HG03108 (cell line): ENCODE measurements at regions not wholly inside any gene's neighbourhood (a gene's known extent, or its start where the extent isn't known, plus 50 kb on each side); places are given as distances from the start of the nearest gene placed in this dataset.
A peak's percentile ranks its signal among the peaks of the same experiment; 100 is the strongest.

Experiments
- ATAC-seq: cut with Tn5 transposase; IDR thresholded peaks from one replicate; pipeline ENCODE4 v1.9.1; 2021; ENCODE audit warnings: moderate library complexity; ENCODE audit not compliant: unreplicated experiment

DNA sequence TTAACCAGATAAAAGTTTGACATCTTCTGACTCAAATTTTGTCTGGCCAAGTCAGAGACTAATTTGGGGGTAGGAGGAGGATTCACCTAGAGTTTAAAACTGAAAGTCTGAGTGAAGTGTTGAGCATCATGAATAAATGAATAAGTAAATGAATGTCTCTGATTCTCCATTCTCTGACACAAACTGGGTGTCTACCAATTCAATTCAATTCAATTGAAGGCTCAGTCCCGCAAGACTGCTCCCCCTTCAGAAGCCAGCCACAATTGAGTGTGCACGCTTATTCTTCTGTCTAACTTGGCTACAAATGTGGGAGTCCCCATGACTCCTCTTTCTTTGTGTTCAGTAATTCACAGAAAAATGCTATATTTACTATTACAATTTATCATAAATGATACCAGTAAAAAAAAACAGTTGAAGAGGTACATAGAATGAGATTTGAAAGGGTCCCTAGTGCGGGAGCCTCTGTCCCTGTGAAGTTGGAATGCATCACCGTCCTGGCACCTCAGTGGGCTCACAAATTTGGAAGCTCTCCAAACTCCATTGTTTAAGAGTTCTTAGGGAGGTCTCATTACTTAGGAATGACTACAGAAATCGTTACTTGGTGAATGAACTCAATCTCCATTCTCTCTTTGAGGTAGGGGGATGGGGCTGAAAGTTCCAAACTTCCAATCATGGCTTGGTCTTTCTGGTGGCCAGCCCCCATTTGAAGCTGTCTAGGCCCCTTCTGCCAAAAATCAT is 243.7 kb upstream of the PHYHIPL start:
- ATAC-seq, result no peak

DNA sequence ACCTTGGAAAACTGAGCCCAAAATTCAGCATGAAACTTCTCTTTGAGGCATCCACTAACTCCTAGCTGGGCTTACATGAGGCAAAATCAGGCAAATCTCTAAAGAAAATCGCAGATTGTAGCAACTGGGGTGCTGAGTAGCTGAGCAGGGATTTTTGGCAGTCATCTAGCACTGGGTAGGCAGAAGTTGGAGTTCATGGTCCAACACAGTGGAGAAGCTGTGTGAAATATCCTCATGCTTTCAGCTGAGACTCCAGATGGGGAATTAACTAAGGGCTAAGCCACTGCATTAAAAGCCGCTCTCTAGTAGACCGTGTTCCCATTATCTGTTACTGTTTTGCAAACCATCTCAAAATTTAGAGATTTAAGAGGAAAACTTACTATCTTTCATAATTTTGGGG is 240.1 kb upstream of the PHYHIPL start:
- ATAC-seq, result no peak

GRCh38 chr10:58937423-58937822 is 239.0 kb upstream of the PHYHIPL start:
- no peak for ATAC-seq

GRCh38 chr10:58942724-58943123 is 233.7 kb upstream of the PHYHIPL start:
- no peak for ATAC-seq

DNA sequence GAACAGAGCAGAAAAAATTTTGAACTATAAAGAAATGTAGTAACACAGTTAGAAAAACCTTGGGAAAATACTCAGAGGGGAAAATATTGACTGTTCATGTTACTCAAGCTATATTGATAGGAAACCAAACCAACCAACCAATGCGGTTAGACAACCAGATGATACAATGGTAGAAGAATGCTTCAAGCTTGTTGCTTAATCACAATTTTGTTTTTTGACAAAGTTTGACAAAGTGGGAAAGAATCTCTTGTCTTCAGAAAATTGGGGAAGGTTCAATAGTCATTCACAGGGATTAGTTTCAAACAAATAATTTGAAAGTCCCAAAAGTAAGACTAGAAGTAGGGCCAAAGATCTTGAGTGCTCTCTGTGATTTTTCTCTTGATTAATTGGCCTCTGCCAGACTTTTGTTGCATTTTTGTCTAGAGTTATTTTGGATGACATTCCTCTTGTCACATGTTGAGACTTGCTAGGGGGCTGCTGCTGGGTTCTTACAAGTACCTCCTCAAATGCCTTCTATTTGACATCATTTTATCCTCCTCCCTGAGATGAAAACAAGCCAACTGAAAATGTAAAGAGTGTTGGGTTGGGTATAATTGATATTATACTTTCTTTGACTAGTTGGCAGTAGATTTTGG is 233.1 kb upstream of the PHYHIPL start:
- no peak for ATAC-seq

GRCh38 chr10:58943960-58944359 is 232.5 kb upstream of the PHYHIPL start:
- no peak for ATAC-seq

- no peak for ATAC-seq
Measured at GRCh38 chr10:58948303-58948702, 228.1 kb upstream of the PHYHIPL start.

GRCh38 chr10:58950618-58951017 is 225.8 kb upstream of the PHYHIPL start:
- ATAC-seq, result no peak

- ATAC-seq, result no peak
Measured at GRCh38 chr10:58951087-58951486, 225.4 kb upstream of the PHYHIPL start.

DNA sequence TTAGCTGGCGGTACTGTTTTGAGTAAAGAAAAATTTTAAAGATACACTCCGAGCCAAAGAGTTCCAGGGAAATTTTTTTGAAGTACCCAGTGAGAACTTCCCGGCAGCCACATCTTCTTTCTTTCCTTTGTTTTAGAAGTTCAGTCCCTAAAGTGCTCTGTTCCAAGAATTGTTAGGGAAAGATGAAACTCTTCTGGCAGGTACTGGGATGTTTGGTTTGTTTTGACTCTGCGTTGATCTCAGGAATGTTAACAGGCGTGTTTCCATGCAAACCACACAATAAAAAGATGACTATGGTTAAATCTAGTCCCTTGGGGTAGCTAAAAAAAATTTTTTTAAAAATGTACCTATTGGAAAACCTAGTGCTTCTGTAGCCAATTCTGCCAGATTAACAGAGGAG is 224.7 kb upstream of the PHYHIPL start:
- no peak for ATAC-seq

DNA sequence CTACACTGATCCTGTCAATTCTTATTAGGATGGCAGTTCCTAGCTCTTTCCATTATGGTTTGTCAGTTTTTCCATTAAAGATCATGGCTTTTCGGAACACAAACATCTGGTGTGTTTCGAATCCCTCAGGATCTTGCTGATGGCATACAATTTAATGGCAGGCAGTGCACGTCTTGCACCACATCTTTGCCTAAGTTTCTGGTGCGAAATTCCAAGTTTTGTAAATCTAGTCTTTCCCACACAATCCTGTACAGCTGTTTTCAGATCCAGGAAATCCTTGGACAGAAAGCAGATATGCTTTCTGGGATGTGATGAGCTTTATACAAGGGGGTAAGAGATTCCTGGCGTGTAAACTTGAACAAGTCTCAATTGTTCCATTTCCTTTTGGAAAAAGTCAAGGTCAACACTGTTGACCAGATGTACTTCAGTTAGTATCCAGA is 224.3 kb upstream of the PHYHIPL start:
- ATAC-seq, result no peak

DNA sequence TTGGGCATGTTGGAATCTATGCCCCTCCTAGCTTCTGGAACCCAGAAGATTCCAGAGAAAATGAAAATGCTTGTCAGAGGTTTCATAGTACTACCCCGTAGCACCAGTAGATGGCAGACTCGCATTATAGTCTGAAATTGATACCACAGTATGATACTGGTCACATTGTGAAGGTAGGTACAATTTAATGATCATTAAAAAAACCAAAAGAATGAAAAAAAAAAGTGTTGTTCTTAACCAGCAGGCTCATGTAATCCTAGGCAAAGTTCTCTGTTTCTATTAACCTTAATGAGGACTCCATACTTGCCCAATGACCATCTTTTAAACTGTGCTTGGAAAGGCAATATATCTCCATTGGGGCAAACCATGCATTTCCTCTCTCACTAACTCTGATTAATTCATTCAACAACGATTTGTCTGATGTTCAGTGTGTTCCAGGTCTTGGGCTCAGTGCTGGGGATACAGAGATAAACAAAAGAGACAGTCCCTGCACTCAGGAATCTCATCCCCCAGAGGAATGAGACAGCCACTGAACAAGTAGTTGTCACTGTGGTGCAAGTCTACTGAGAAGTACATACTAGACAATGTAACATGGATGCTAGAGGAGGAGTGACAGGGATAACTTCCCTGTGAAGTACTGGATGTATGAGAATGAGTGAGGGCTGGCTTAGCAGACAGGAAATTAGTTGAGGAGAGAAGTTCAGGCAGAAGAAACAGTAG is 223.5 kb upstream of the PHYHIPL start:
- ATAC-seq, result peak; percentile 56

DNA sequence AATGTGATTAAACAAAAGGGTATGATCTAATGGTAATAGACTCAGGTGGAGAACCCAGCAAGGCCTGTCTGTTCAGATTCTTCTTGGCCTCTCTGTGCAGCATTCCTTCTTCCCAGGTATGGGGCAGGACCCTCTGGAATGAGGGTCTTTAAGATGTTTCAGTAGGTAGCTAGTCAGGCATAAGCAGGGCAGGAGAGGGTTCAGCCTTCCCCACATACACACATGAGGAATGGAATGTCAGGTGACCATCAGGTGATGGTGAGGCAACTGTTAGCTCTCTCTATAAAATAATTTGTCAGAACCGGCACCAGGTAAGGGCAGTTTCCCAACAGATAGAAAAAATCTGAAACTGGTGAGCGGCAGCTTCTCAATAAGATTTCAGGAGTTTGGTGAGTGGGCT is 222.3 kb upstream of the PHYHIPL start:
- no peak for ATAC-seq

- no peak for ATAC-seq
Measured at GRCh38 chr10:58955615-58956014, 220.8 kb upstream of the PHYHIPL start.

DNA sequence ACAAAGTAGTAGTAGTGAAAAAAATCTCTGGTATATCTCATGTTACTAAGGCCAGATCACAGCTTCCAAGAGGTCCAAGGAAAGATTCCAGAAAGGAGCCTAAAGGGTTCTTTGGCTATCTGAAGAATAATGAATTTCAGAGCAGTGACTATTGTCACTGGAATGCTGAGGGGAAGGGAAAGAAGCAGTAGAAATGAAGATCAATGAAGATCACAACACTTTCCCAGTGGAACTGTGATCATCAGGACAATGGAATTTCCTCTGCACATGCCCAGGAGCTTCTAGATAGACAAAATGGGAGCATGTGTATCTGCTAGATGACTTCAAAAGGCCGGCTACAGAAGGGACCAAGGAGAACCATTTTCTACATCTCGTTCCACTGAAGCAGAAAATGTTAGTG is 219.5 kb upstream of the PHYHIPL start:
- ATAC-seq, result no peak

DNA sequence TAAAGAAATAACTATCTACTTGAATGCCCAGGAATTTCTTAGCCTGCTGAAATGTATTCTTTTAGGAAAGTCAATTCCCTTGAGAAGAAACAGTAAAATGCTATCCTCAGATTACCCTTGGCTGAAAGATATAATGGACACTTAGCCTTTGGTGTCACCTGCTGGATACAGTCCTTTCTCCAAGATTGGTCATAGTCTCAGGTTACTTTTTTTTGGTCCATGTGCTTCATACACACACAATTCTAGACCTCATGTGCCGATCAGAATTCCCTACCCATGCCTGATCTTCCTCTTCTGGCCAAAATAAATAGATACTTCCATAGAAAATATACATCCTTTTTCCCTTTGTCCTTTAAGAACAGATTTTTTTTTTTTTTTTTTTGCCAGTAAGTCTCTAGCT is 218.9 kb upstream of the PHYHIPL start:
- ATAC-seq, result no peak

- ATAC-seq, result no peak
Measured at GRCh38 chr10:58963101-58963534, 213.3 kb upstream of the PHYHIPL start.

DNA sequence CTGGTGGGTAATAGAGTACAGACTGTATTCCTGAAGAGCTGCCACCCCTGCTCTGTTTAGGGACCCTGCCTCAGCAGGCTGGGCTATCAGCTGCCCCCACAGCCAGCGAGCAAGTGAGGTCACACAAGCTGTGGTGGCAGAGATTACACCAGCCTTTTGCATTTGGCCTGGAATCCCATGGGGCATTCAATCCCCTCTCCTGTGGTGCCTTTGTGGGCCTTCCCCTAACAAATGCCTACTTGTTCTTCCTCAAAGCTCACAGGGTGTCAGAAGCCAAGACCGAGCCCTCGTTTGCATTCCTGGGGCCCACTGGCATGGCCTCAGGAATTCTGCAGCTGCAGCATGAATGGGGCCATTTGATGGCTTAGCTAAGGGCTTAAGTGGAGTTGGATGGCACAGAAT is 212.7 kb upstream of the PHYHIPL start:
- no peak for ATAC-seq

- no peak for ATAC-seq
Measured at GRCh38 chr10:58965855-58966254, 210.6 kb upstream of the PHYHIPL start.

DNA sequence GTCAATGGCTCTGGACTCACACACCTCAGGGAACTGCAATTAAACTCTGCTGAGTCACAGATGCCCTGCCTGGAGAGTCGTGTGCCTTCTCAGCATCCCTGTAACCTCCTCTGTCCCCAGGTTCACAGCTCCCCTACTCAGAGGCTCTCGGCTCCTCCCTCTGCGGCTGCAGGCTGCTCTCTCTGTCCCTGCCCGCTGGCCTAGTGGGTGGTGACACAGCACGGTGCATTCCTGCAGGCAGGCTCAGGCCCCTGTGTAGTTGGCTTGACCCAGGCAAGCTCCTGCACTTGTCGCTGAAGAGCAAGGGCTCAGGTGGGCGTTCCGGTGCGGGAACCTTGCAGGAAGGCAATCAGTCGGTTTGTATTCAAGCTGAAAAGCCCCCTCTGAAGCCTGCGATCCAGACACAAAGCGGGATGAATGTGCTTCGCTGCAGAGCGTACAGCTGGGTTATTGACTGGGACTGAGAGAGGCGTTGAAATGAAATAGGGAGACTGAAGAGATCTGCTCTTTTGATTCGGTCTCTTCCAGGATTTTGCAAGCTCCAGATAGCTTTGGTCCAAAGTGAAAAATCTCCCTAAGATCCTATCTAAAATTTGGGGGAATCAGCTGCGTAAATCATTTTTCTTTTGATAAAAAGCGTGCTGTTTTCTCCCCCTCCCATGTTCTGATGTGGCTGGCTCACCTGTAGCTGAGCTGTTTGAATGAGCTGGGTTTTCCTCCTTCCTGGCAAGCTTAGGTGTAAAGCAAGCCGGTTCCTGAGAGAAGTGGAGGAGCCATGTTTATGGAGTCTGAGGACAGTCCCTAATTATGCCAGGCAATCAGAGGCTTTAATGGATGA is 208.7 kb upstream of the PHYHIPL start:
- no peak for ATAC-seq

DNA sequence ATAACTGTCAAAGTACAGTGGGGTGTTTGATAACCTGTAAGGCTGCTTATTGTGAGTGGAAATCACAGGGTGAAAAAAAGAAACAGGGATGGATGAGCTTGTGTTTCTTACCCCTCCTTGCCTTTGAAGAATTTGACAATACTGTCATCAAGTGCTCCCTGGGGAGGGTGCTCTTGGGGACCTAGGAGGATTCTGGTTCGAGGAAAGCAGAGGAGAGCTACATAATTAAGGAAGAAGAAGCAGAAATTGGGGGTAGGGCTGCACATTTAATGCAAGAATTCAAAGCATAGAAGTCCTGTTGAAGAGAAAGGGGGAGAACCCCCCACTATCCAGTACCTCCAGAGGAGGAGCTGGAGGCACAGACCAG is 208.1 kb upstream of the PHYHIPL start:
- ATAC-seq, result no peak
